Dedifferentiated amniotic fluid mesenchymal stem cell (primary cell): ENCODE measurements at regions not wholly inside any gene's neighbourhood (a gene's known extent, or its start where the extent isn't known, plus 50 kb on each side); places are given as distances from the start of the nearest gene placed in this dataset.
"Not testable (repeated sequence)": the region's sequence is repeated elsewhere in the genome, so short reads cannot be mapped to it uniquely, and the experiment has no call there.

Source experiments
- DNase-seq: peaks from one replicate; pipeline ENCODE4 v3.0.0-alpha.2; 2016; ENCODE audit errors: extremely low spot score

GRCh38 chr1:90864681-90865080 is 147.6 kb upstream of the BARHL2 start:
- DNase-seq: no peak

GRCh38 chr1:90862782-90863181 is 145.7 kb upstream of the BARHL2 start:
- no peak for DNase-seq

GRCh38 chr1:90861421-90861820 is 144.3 kb upstream of the BARHL2 start:
- not testable (repeated sequence) for DNase-seq

GRCh38 chr1:90856463-90857007 is 139.4 kb upstream of the BARHL2 start:
- no peak for DNase-seq

- DNase-seq: no peak
Observed at GRCh38 chr1:90854397-90854924, 137.4 kb upstream of the BARHL2 start.

GRCh38 chr1:90851711-90852050 is 134.6 kb upstream of the BARHL2 start:
- DNase-seq: no peak

- DNase-seq: peak; percentile 48
Observed at GRCh38 chr1:90850898-90851710, 134.0 kb upstream of the BARHL2 start.

- DNase-seq: no peak
Observed at GRCh38 chr1:90850181-90850897, 133.2 kb upstream of the BARHL2 start.

GRCh38 chr1:90841473-90841872 is 124.4 kb upstream of the BARHL2 start:
- DNase-seq: no peak

GRCh38 chr1:90840352-90840751 is 123.2 kb upstream of the BARHL2 start:
- no peak for DNase-seq

GRCh38 chr1:90839323-90839722 is 122.2 kb upstream of the BARHL2 start:
- DNase-seq: no peak

- no peak for DNase-seq
Observed at GRCh38 chr1:90838720-90839119, 121.6 kb upstream of the BARHL2 start.

GRCh38 chr1:90837420-90837819 is 120.3 kb upstream of the BARHL2 start:
- DNase-seq: no peak

GRCh38 chr1:90836345-90836679 is 119.2 kb upstream of the BARHL2 start:
- no peak for DNase-seq

GRCh38 chr1:90835661-90836344 is 118.7 kb upstream of the BARHL2 start:
- DNase-seq: no peak

GRCh38 chr1:90834886-90835660 is 118.0 kb upstream of the BARHL2 start:
- DNase-seq: no peak

- DNase-seq: no peak
Observed at GRCh38 chr1:90834354-90834885, 117.3 kb upstream of the BARHL2 start.

- DNase-seq: no peak
Observed at GRCh38 chr1:90833466-90834110, 116.5 kb upstream of the BARHL2 start.

- DNase-seq: no peak
Observed at GRCh38 chr1:90831910-90832309, 114.8 kb upstream of the BARHL2 start.

GRCh38 chr1:90826834-90827233 is 109.7 kb upstream of the BARHL2 start:
- DNase-seq: no peak

- DNase-seq: no peak
Observed at GRCh38 chr1:90826024-90826423, 108.9 kb upstream of the BARHL2 start.
